T1000 (cell line): ENCODE measurements at regions not wholly inside any gene's neighbourhood (a gene's known extent, or its start where the extent isn't known, plus 50 kb on each side); places are given as distances from the start of the nearest gene placed in this dataset.

ENCODE experiments used
- DNase-seq: peaks from one replicate; lab custom pipeline; 2025; ENCODE audit warnings: mixed read lengths; lab: John Stamatoyannopoulos, UW

DNA sequence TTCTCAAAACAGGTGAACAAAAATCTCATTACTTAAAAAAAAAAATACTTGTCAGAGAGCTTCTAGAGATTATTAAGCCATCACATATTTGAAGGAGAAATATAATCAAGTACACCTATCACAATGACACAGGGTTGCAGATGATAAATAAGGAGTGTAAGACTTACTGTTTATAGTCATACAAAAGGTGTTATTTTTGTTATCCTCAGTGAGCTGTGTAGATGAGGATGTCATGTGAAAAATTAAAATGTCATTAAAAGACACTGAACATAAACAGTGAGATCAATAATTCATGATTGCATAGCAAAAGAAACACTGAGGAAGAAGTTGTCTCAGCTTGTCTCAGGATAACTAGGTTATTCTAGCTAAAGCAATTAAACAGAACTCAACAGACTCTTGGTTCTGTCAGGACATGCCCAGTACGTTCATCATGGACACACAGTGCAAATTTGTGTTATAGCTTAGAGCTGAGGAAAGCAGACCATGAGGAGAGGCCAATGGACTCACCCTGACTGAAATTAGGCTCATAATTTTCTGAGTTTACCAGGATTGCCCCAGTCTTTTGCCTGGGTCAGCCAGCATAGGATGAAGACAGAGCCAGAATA is 1162.6 kb upstream of the C9orf72 start:
- no peak for DNase-seq

DNA sequence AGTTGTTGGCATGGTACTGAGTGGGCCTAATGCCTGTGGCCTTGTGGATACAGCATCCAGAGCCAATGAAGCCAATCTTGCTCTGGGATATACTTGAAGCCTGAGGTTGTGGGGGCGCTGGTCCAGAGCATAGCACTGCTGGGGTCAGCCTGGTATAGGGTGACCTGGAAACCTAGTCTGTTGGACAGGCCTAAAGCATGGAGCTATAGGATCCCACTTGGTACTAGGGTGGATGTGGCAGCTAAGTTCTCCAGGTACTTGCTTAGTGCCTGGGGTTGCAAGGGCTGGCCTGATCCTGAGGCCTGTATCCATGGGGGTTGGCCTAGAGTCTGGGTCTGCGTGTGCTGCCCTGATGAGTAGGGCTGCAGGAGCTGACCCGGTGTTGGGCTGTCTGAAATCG is 1168.2 kb upstream of the C9orf72 start:
- DNase-seq: no peak

- DNase-seq: no peak
These were observed 1174.2 kb upstream of the C9orf72 start for GRCh38 chr9:28747351-28747985.

DNA sequence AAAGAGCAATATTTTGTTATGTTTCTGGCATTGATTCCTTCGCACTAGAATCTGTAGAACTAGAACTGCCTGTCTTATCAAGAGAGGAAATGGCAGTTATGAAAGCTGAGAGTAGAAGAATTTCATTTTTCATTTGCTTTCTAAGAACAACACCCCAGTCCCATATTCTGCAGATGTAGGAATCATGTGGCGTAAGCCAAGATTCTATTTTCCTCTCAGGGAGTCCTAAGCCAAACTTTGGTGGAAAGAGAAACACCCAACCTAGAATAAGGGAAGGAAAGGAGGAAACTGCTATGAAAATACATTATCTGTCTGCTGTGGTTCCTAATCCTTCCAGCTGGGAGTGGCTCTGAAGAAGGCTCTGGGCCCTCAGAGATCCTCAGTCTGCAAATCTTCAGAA is 1176.9 kb upstream of the C9orf72 start:
- no peak for DNase-seq

DNA sequence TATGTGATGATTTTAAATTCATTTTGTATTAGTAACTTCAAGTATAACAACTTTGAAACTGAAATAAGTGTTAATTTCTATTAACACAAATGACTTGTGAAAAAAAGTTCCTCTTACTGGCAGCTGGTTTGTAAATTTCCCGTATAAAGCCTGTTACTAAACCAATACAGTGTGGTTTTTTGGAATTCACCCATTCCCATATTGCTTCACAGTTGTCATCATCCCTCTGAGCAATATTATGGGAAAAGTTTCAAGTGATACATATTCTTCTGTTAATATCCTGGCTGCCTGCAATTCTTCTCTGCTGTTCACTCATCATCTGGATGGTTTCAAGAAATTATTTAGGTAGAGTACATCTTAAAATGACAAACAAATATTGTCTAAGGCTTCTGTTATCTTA is 1185.1 kb upstream of the C9orf72 start:
- no peak for DNase-seq

DNA sequence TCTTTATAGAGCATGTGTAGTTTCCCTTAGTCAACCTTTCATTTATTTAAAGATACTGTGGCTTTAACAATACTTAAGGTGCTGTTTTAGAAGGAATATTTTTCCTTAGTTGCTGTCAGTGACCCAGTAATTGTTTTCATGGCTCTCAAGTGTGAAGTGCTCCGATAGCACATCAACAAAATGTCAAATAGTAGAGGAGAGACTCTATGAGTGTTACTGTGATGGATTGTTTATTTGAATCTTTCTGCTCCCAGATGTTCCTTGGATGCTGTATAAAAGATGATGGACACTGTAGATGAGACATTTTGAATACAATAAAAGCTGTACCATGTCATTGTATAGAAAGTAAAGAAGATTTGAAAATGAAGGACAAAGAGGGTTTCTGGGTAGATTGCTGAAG is 1185.7 kb upstream of the C9orf72 start:
- no peak for DNase-seq

DNA sequence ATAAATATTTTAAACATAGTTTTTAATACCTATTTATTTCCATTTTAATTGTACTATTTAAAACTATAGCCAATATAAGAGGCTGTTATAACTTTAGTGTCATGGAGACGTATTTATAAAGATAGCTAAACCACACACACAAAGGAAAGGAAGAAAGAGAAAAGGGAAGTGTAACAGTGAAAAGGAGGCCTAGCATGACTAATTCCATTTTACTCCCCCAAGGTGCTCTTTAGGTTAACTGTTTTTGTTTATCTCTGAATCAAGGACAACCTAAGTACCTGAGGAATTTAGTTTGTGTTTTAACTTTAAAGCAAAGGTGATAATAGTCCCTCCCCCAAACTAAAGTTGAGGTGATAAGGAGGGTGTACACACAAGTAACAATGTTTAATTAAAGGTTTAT is 1188.9 kb upstream of the C9orf72 start:
- no peak for DNase-seq

GRCh38 chr9:28764532-28764931 is 1191.3 kb upstream of the C9orf72 start:
- DNase-seq: no peak

- no peak for DNase-seq
These were observed 1196.9 kb upstream of the C9orf72 start for GRCh38 chr9:28770226-28770625.

- DNase-seq: no peak
These were observed 1197.5 kb upstream of the C9orf72 start for GRCh38 chr9:28770827-28771226.

DNA sequence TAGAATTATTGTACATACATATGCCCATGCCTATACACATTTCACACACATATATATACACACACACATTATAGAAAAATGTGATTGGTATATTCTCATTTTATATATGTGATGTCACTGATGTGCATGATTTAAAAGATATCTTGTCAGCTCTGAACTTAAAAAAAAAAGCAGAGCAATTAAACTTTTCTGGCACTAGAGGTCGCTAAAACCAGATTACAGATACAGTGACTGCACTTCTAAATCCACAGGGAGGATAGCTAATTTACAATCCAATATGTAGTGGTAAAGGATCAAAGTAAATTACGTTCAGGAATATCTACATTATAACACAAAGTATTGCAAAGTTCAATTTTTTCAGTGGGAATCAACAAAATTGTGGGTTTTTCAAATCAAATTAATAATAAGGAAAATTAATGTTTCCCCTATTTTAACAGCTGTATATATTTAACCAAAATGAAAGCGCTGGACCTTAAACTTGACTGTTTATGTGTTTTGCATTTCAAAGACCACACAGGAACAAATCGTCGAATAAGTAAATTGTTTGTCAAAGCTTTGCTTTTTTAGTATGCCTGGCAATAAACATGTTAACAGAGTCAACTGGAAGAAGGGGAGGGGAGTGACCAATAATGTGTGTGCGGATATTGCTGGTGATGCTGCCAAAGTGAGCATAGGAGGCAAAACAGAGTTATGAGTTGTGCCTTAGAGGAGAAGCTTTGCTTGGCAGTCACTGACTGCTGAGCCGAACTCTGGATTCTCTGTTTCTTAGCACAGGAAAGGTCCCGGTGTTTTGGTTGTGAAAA is 1201.4 kb upstream of the C9orf72 start:
- no peak for DNase-seq

DNA sequence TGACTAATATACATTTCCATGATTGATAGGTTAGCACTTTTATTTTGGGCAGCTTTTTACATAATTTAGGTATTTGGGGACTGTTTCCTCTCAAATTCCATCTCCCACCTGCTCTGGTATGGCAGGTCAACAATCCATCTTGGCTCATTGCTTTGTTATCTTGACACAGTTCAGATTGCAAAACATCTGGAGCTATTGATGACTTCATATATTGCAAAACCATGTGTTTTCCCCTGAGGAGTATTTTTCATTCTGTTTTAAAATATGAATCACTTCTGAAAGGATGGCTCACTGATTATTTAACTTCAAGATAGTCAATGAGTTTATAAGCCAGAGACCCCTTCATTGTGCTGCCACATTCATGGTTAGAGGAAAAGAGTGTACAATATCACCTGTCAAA is 1206.0 kb upstream of the C9orf72 start:
- no peak for DNase-seq

- DNase-seq: no peak
These were observed 1208.2 kb upstream of the C9orf72 start for GRCh38 chr9:28781481-28781880.

DNA sequence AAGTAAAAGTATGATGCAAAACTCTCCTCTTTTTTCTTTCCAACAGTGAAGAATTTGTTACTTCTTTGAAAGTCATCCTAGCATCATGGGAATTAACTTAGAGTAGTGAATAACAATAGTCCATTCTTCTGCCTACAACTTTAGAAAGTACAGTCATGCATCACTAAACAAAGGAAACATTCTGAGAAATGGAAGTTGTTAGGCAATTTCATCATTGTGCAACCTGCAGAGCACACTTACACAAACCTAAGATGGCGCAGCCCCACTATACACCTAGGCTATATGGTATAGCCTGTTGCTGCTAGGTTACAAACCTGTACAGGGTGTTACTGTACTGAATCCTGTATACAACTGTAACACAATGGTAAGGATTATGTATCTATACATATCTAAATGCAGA is 1209.3 kb upstream of the C9orf72 start:
- no peak for DNase-seq

DNA sequence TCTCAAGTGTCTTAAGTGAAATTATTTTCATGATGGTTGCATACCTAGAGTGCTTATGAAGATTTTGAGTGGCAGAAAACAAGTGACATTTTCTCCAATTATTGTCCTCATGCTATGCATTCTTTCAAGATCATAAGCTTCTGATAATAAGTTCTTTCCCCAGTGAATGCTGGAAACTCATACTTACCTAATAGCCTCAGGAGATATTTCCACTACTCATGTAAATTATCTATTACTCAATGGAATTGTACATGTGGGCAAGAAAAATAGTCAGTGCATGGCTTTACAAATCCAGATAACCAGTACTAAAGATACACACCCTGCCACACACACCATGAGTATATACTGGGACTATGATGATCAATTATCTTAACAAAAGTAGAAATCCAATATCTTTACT is 1219.4 kb upstream of the C9orf72 start:
- DNase-seq: no peak

GRCh38 chr9:28799876-28800275 is 1226.6 kb upstream of the C9orf72 start:
- no peak for DNase-seq

DNA sequence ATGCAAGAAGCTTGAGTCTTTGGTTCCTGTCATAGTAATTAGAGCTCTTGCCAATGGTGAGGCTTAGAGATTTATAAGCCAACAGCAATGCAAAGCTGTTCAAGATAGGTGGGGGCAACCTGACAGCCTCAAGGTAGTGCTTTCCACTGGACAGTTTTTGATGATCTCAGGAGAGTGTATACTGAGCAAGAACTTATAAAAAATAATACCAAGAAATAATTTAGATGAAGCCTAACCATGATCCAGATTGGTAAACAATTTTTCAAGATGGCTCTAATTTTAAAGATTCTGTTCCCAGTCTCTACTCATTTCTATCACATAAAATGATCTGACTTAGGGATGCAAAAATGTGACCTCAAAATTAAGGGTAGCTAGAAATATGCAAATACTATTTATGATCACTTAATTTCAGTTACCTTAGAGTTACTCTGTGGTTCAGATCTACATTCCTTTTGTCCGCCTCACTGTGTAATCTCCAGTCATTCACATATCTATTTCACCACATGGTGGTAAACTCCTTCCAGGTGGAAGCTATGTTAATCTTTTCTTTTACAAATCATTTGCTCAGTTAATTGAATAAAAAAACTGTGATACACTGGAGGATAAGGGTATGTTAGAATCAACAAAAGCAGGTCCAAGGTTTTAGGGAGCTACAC is 1228.0 kb upstream of the C9orf72 start:
- no peak for DNase-seq

- DNase-seq: no peak
These were observed 1231.9 kb upstream of the C9orf72 start for GRCh38 chr9:28805197-28805596.

- no peak for DNase-seq
These were observed 1234.8 kb upstream of the C9orf72 start for GRCh38 chr9:28808042-28808441.

DNA sequence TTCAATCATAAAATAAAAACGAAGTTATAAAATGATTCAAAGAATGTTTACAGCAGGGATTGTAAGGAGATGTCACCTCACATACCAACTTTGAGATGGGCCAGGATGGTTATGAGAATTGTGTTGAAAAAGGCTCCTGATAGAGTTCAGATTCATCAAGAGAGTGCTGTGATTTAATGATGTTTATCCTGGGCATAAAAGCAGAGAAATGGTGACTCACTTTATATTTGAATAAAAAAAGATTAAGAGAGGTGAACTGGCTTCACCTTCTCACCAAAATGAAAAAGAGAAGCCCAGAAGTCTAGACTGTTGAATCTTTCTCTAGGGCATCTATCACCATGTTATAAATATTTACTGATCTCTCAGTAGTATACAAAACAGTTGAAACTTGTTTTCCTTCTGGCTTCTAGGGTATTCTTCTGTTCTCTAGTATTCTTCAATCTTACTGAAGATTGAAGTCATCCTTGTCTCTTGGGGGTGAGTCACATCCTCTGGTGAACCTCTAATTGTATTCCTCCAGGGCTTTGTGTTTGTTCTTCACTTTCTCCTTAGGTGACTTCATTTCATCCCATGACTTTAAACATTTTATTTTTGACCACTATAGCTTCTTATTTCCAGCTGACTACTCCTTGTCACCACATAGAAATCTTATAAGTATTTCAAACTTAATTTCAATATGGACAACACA is 1237.3 kb upstream of the C9orf72 start:
- no peak for DNase-seq

- DNase-seq: no peak
These were observed 1247.5 kb upstream of the C9orf72 start for GRCh38 chr9:28820741-28821140.

DNA sequence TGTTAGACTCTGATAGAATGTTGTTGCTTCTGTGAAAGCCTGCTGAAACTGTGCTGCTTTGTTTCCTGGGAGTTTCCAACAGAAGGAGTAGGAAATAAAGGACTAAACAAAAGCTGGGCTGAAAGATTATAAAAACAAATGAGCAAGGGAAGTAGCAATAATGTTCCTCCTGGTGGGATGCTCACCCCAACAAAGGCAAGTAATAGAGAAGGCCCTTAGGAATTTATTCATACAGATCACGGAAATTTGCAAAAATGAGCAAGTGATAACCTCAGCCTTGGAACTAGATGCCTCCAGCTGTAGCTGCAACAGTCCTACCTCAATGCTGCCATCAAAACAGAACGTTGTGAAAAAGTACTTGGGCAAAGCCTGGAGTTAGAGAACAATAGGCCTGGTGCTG is 1248.0 kb upstream of the C9orf72 start:
- DNase-seq: no peak
